HPDE6-E6E7 (cell line): ENCODE measurements at regions not wholly inside any gene's neighbourhood (a gene's known extent, or its start where the extent isn't known, plus 50 kb on each side); places are given as distances from the start of the nearest gene placed in this dataset.

Experiments
- DNase-seq: peaks from one replicate; pipeline ENCODE4 v3.0.0; 2011; ENCODE audit warnings: missing footprints; ENCODE audit errors: extremely low spot score

GRCh38 chr14:101480747-101481530 is 80.4 kb upstream of the DIO3 start:
- no peak for DNase-seq

GRCh38 chr14:101481557-101481956 is 79.7 kb upstream of the DIO3 start:
- DNase-seq, result no peak

- DNase-seq, result no peak
Observed at GRCh38 chr14:101482066-101482465, 79.2 kb upstream of the DIO3 start.

- no peak for DNase-seq
Observed at GRCh38 chr14:101483829-101484228, 77.5 kb upstream of the DIO3 start.

- no peak for DNase-seq
Observed at GRCh38 chr14:101489092-101489760, 72.1 kb upstream of the DIO3 start.

- DNase-seq, result no peak
Observed at GRCh38 chr14:101490771-101491170, 70.5 kb upstream of the DIO3 start.

GRCh38 chr14:101491841-101492240 is 69.5 kb upstream of the DIO3 start:
- no peak for DNase-seq

- no peak for DNase-seq
Observed at GRCh38 chr14:101492716-101493115, 68.6 kb upstream of the DIO3 start.

- no peak for DNase-seq
Observed at GRCh38 chr14:101494826-101495225, 66.5 kb upstream of the DIO3 start.

GRCh38 chr14:101495284-101495683 is 66.0 kb upstream of the DIO3 start:
- DNase-seq, result no peak

- no peak for DNase-seq
Observed at GRCh38 chr14:101495827-101496775, 65.2 kb upstream of the DIO3 start.

GRCh38 chr14:101496776-101497683 is 64.3 kb upstream of the DIO3 start:
- DNase-seq, result no peak

- no peak for DNase-seq
Observed at GRCh38 chr14:101497684-101498525, 63.4 kb upstream of the DIO3 start.

GRCh38 chr14:101498526-101498860 is 62.8 kb upstream of the DIO3 start:
- no peak for DNase-seq

GRCh38 chr14:101499080-101499479 is 62.2 kb upstream of the DIO3 start:
- DNase-seq, result no peak

GRCh38 chr14:101499513-101499912 is 61.8 kb upstream of the DIO3 start:
- no peak for DNase-seq

GRCh38 chr14:101500061-101500460 is 61.2 kb upstream of the DIO3 start:
- DNase-seq, result no peak

- DNase-seq, result no peak
Observed at GRCh38 chr14:101500681-101501080, 60.6 kb upstream of the DIO3 start.

- no peak for DNase-seq
Observed at GRCh38 chr14:101501341-101501740, 60.0 kb upstream of the DIO3 start.

GRCh38 chr14:101501858-101502615 is 59.3 kb upstream of the DIO3 start:
- DNase-seq, result no peak
